Liver (tissue), 7 donors: ENCODE measurements at regions not wholly inside any gene's neighbourhood (a gene's known extent, or its start where the extent isn't known, plus 50 kb on each side); places are given as distances from the start of the nearest gene placed in this dataset.
A peak's percentile ranks its signal among the peaks of the same experiment; 100 is the strongest.

Experiments
- DNase-seq: peaks from one replicate; pipeline ENCODE4 v3.0.0-alpha.2; 2017; ENCODE audit warnings: low spot score
- H3K27ac ChIP-seq, 2 donors: one replicate each; pipeline ENCODE4 v1.7.0; 2013; ENCODE audit warnings: inconsistent platforms in 2 of 2, low read length in 2 of 2, control low read depth in 1 of 2, low read depth in 1 of 2, mild to moderate bottlenecking in 1 of 2
- H3K27me3 ChIP-seq, 4 donors: one replicate each; pipeline versions ENCODE4 v1.6.1 to v1.7.0; 2013; ENCODE audit warnings: low read length in 3 of 4, inconsistent platforms in 1 of 4, mild to moderate bottlenecking in 1 of 4, moderate library complexity in 1 of 4; ENCODE audit not compliant: control insufficient read depth in 4 of 4, insufficient read depth in 4 of 4
- H3K36me3 ChIP-seq, 4 donors: one replicate each; pipeline versions ENCODE4 v1.6.1 to v1.7.0; 2013; ENCODE audit warnings: low read length in 3 of 4, mild to moderate bottlenecking in 3 of 4, low read depth in 1 of 4, moderate library complexity in 1 of 4; ENCODE audit not compliant: control insufficient read depth in 4 of 4, insufficient read depth in 3 of 4
- H3K4me1 ChIP-seq, 4 donors: one replicate each; pipeline versions ENCODE4 v1.6.1 to v1.7.0; 2013; ENCODE audit warnings: low read length in 3 of 4, mild to moderate bottlenecking in 3 of 4, moderate library complexity in 1 of 4; ENCODE audit not compliant: control insufficient read depth in 4 of 4, insufficient read depth in 4 of 4
- H3K4me3 ChIP-seq, 3 donors: one replicate each; pipeline versions ENCODE4 v1.6.1 to v1.7.0; 2013; ENCODE audit warnings: low read length in 3 of 3, control low read depth in 1 of 3, low read depth in 1 of 3, mild to moderate bottlenecking in 1 of 3
- H3K9ac ChIP-seq, 2 donors: one replicate each; pipeline ENCODE4 v1.7.0; 2013; ENCODE audit warnings: low read length in 2 of 2, mild to moderate bottlenecking in 2 of 2, moderate library complexity in 2 of 2, control low read depth in 1 of 2, low read depth in 1 of 2
- H3K9me3 ChIP-seq, 4 donors: one replicate each; pipeline versions ENCODE4 v1.6.1 to v1.7.0; 2013; ENCODE audit warnings: low read length in 3 of 4; ENCODE audit not compliant: control insufficient read depth in 4 of 4
- EGR1 ChIP-seq, 2 donors: IDR thresholded peaks; 2 replicates each; pipeline ENCODE4 v1.6.1; 2016 to 2018; ENCODE audit warnings: antibody characterized with exemption in 2 of 2, low read depth in 2 of 2
- FOXA2 ChIP-seq: IDR thresholded peaks from 2 replicates; pipeline ENCODE4 v1.6.1; 2016; ENCODE audit warnings: antibody characterized with exemption
- GABPA ChIP-seq, 2 donors: IDR thresholded peaks in 1 of 2; conservative IDR thresholded peaks in 1 of 2; 2 replicates each; pipeline ENCODE4 v1.6.1; 2016; ENCODE audit warnings: antibody characterized with exemption in 2 of 2, mild to moderate bottlenecking in 1 of 2, moderate library complexity in 1 of 2
- HNF4A ChIP-seq, 2 donors: conservative IDR thresholded peaks; 2 replicates each; pipeline ENCODE4 v1.6.1; 2016; ENCODE audit warnings: antibody characterized with exemption in 2 of 2, mild to moderate bottlenecking in 2 of 2
- NR2F2 ChIP-seq: IDR thresholded peaks from 2 replicates; pipeline ENCODE4 v1.6.1; 2016; ENCODE audit warnings: antibody characterized with exemption
- RAD21 ChIP-seq, 2 donors: IDR thresholded peaks; 2 replicates each; pipeline ENCODE4 v1.6.1; 2016; ENCODE audit warnings: antibody characterized with exemption in 2 of 2, mild to moderate bottlenecking in 2 of 2
- SP1 ChIP-seq: IDR thresholded peaks from 2 replicates; pipeline ENCODE4 v1.6.1; 2018; ENCODE audit warnings: antibody characterized with exemption, mild to moderate bottlenecking
- YY1 ChIP-seq: IDR thresholded peaks from 2 replicates; pipeline ENCODE4 v1.6.1; 2016; ENCODE audit warnings: antibody characterized with exemption, mild to moderate bottlenecking
- WGBS: extraction: QIAGEN DNeasy Blood & Tissue Kit; methylation state at CpG from one replicate; pipeline ENCODE4 v1.1.7; 2013; 5-methylcytosine and 5-hydroxymethylcytosine counted together
- TF ChIP-seq, protein P1 (sequence below): IDR thresholded peaks from 2 replicates; pipeline ENCODE4 v1.6.1; 2016; ENCODE audit warnings: antibody characterized with exemption
- donor health status: healthy.
- donor health status: healthy.
- donor health status: healthy.
- donor health status: healthy.

DNA sequence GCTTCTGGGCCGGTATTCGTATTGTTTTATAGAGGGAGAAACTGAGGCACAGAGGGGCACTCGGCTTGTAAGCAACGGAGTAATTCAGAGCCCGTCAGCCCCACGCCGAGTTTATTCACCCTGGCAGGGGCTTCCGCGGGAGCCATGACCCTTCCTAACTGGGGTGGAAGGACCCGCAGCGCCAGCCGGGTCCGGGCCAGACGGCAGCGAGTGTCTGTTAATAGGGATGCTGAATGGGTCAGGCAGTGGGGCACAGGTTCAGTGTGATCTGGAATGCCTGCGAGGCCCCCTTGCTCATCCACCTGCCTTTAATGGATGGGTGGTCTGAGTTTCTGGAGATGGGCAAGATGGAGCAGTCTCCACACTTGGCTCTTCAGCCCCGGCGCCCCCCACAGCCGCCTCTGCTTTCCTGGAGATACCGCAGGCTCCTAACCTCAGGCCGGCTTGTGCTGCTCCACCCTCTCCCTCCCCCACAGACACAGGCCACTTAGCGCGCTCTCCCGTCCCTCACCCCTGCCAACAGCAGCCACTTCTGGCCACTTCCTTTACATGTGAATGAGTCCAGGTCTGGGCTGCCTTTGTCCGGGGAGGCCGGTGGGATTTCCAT lies 147.1 kb downstream of the ERCC6L2 start:
- no peak overlapping the region for H3K27ac ChIP-seq
- peak overlapping the region in 1 of 3 donors; percentile 44 for H3K4me3 ChIP-seq
- peaks cover 0 to 2% (median 0%) of the 10 kb centered on the region in 4 donors for H3K27me3 ChIP-seq
- no peaks in the 10 kb centered on the region for H3K36me3 ChIP-seq
- H3K4me1 ChIP-seq: peaks cover 10 to 26% (median 15%) of the 10 kb centered on the region in 4 donors
- 22% methylated on average over 26 of the region's 26 CpGs for WGBS
- no peak for DNase-seq
- no peak for TF ChIP-seq SP1
- peak; percentile 14 for TF ChIP-seq NR2F2
- no peak overlapping the region for H3K9ac ChIP-seq
- no peaks in the 10 kb centered on the region for H3K9me3 ChIP-seq

GRCh38 chr9:96021551-96022444 lies 146.3 kb downstream of the ERCC6L2 start:
- H3K4me1 ChIP-seq: peaks cover 6 to 21% (median 14%) of the 10 kb centered on the region in 4 donors
- no peaks in the 10 kb centered on the region for H3K9me3 ChIP-seq
- H3K36me3 ChIP-seq: peaks cover 0 to 4% (median 0%) of the 10 kb centered on the region in 4 donors
- TF ChIP-seq SP1 (no peak), GABPA (IDR thresholded peaks at IDR 0.05 in 1 of 2, conservative IDR thresholded peaks at IDR 0.05 in 1 of 2) (no peak)
- TF ChIP-seq, protein P1, sequence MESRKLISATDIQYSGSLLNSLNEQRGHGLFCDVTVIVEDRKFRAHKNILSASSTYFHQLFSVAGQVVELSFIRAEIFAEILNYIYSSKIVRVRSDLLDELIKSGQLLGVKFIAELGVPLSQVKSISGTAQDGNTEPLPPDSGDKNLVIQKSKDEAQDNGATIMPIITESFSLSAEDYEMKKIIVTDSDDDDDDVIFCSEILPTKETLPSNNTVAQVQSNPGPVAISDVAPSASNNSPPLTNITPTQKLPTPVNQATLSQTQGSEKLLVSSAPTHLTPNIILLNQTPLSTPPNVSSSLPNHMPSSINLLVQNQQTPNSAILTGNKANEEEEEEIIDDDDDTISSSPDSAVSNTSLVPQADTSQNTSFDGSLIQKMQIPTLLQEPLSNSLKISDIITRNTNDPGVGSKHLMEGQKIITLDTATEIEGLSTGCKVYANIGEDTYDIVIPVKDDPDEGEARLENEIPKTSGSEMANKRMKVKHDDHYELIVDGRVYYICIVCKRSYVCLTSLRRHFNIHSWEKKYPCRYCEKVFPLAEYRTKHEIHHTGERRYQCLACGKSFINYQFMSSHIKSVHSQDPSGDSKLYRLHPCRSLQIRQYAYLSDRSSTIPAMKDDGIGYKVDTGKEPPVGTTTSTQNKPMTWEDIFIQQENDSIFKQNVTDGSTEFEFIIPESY: no peak
- peak overlapping the region in 1 of 2 donors; percentile 10 for H3K27ac ChIP-seq
- H3K4me3 ChIP-seq: peak overlapping the region; percentile 44 to 50 (median 45)
- no peak for DNase-seq
- H3K9ac ChIP-seq: no peak overlapping the region
- 2% methylated on average over 75 of the region's 75 CpGs for WGBS
- H3K27me3 ChIP-seq: peaks cover 0 to 2% (median 0%) of the 10 kb centered on the region in 4 donors

DNA sequence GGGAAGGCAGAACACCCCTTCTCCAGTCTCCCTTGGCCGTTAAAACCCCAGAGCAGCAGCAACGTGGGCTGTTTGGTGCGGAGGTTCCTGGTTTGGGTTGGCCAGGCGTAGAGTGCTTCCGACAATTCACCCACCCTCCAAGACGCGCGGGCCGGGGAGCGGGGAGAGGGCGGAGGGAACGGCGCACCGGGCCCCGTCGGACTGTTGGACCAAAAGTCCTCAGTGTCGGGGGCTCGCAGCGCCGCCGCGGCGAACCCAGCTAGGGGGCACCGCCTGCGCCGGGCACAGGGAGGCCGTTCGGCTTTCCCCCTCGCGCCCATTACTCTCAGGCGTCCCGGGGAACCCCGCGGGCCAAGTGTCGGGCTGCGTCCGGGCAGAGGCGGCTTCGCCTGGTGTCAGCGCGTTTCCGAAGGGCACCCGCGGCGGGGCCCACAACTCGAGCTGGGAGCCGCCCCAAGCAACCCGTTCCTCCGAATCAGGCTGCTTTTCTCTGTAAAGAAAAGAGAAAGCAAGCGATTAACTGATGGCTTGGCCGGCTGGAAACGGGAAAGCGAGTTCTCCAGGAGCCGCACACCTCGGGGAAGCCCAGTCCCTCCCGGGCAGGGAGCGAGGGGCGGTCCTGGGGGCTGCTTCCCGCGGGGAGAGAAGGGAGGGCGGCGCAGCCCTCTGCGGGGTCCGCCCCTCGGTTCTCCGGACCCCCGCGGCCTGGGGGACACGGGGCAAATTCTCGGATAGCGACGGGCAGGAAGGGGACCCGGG lies 145.5 kb downstream of the ERCC6L2 start:
- TF ChIP-seq SP1: no peak
- no peak for TF ChIP-seq HNF4A (conservative IDR thresholded peaks at IDR 0.05)
- TF ChIP-seq NR2F2: no peak
- no peak for TF ChIP-seq YY1
- no peak for TF ChIP-seq FOXA2
- no peak for TF ChIP-seq EGR1 (IDR thresholded peaks at IDR 0.05; ENCODE audit: low read depth in 2 of 2)
- TF ChIP-seq, protein P1: no peak
- peak in 1 of 2 donors; percentile 8 for TF ChIP-seq RAD21 (IDR thresholded peaks at IDR 0.05)
- no peak overlapping the region for H3K9ac ChIP-seq
- peaks cover 0 to 4% (median 0%) of the 10 kb centered on the region in 4 donors for H3K36me3 ChIP-seq
- H3K4me1 ChIP-seq: peaks cover 6 to 21% (median 14%) of the 10 kb centered on the region in 4 donors
- 2% methylated on average over 73 of the region's 73 CpGs for WGBS
- DNase-seq: no peak
- H3K4me3 ChIP-seq: peak overlapping the region; percentile 44 to 50 (median 45)
- peak overlapping the region in 1 of 2 donors; percentile 10 for H3K27ac ChIP-seq
- H3K27me3 ChIP-seq: peaks cover 0 to 2% (median 0%) of the 10 kb centered on the region in 4 donors
- no peaks in the 10 kb centered on the region for H3K9me3 ChIP-seq
